ENCODE measurements at regions not wholly inside any gene's neighbourhood (a gene's known extent, or its start where the extent isn't known, plus 50 kb on each side); places are given as distances from the start of the nearest gene placed in this dataset.

DNA sequence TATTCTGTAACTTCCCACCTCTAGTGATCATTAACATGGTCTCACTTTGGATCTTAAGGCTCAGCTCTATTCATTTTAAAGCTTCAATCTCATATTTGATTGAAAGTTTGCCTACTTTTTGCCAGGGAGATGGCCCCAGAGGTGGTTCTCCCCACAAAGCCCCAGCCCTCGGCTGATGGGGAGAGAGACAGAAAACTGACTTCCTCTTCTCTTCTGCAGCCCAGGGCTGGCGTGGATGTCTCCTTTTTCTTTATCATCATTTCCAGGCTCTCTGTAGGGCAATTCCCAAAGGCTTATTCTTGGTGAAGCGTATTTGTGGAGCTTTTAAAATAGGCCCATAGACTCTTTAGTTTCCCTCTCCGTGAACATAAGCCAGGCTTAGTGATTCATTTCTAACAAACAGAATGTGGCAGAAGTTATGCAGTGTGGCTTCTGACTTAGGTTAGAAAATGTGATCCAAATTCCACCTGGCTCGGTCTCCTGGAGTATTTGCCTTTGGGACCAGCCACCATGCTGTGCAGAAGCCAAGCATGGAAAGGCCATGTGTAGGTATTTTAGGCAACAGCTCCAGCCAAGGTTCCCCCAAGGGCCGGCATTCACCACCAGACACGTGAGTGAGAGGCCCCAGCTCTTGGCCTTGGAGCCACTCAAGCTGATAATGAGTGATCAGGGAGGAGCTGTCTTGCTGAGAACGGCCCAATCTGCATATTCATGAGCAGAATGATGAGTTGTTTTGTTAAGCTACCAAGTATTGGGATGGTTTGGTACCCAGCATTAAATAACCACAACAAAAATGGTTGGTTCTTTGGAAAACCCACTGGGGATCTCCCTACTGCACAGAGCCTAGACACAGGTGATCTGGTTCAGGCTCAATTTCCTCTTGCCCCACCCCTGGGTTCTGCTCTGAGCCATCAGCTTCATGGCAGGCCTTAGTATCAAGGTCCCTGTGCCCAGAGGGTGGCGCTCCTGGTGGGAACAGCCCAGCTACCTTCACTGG, 353.2 kb upstream of the PROK2 start:
- TF ChIP-seq, protein P1, sequence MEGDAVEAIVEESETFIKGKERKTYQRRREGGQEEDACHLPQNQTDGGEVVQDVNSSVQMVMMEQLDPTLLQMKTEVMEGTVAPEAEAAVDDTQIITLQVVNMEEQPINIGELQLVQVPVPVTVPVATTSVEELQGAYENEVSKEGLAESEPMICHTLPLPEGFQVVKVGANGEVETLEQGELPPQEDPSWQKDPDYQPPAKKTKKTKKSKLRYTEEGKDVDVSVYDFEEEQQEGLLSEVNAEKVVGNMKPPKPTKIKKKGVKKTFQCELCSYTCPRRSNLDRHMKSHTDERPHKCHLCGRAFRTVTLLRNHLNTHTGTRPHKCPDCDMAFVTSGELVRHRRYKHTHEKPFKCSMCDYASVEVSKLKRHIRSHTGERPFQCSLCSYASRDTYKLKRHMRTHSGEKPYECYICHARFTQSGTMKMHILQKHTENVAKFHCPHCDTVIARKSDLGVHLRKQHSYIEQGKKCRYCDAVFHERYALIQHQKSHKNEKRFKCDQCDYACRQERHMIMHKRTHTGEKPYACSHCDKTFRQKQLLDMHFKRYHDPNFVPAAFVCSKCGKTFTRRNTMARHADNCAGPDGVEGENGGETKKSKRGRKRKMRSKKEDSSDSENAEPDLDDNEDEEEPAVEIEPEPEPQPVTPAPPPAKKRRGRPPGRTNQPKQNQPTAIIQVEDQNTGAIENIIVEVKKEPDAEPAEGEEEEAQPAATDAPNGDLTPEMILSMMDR (IDR thresholded peaks at IDR 0.05): no peak
- TF ChIP-seq EP300 (IDR thresholded peaks at IDR 0.05; ENCODE audit: low read depth) (no peak), POLR2A (IDR thresholded peaks at IDR 0.05) (no peak), POLR2AphosphoS5 (IDR thresholded peaks at IDR 0.05) (no peak)
- H3K27me3 ChIP-seq: no peaks in the 10 kb centered on the region
- no peaks in the 10 kb centered on the region for H3K36me3 ChIP-seq
- in situ Hi-C loops (cut with MboI; ENCODE audit: low pct_ligation_motif_present in 1 of 4, low pct_unique_long_range_greater_than_20kb in 1 of 4, low sequenced_read_pairs in 3 of 4) (no loop called here), intact Hi-C loops (cut with DNase I; ENCODE audit: low total_unique reads) (no loop called here)
- WGBS, 2 donors (ENCODE audit: low coverage in 1 of 2): 63 to 68% methylated on average over 3 to 9 of the region's 9 CpGs
- no peak for DNase-seq
- H3K9me3 ChIP-seq: no peaks in the 10 kb centered on the region
- H3K4me1 ChIP-seq: no peaks in the 10 kb centered on the region
- no peak overlapping the region for H3K27ac ChIP-seq
- H3K4me3 ChIP-seq: no peak overlapping the region

DNA sequence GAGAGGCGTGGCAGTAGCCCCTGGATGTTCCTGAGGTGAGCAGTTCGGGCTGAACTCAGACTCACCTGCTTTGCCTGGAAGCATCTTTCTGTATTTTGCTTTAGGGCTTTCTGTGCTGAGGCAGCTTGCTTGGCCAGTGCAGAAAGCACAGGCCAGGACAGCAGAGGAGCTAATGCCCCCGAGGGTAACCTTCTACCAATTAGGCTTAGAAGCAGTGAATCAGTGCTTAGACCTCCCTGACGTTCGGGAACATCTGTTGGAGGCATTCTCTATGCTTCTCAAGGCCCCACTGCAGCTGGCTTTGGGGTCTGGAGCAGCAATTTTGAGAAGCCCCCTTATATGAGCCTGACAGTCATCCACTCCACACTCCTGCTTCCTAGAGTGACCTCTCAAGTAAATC, 350.7 kb upstream of the PROK2 start:
- intact Hi-C loops (cut with DNase I; ENCODE audit: low total_unique reads) (no loop called here), in situ Hi-C loops (cut with MboI; ENCODE audit: low pct_ligation_motif_present in 1 of 4, low pct_unique_long_range_greater_than_20kb in 1 of 4, low sequenced_read_pairs in 3 of 4) (no loop called here)
- H3K9me3 ChIP-seq: no peaks in the 10 kb centered on the region
- no peaks in the 10 kb centered on the region for H3K36me3 ChIP-seq
- TF ChIP-seq POLR2A (IDR thresholded peaks at IDR 0.05) (no peak), EP300 (IDR thresholded peaks at IDR 0.05; ENCODE audit: low read depth) (no peak), POLR2AphosphoS5 (IDR thresholded peaks at IDR 0.05) (no peak)
- TF ChIP-seq, protein P1 (IDR thresholded peaks at IDR 0.05): no peak
- H3K4me1 ChIP-seq: no peaks in the 10 kb centered on the region
- H3K4me3 ChIP-seq: no peak overlapping the region
- H3K27me3 ChIP-seq: no peaks in the 10 kb centered on the region
- DNase-seq: no peak
- H3K27ac ChIP-seq: no peak overlapping the region
- 71% methylated on average over 5 of the region's 5 CpGs; no CpG with 5 or more reads in 1 of the 2 donors for WGBS, 2 donors (ENCODE audit: low coverage in 1 of 2)

DNA sequence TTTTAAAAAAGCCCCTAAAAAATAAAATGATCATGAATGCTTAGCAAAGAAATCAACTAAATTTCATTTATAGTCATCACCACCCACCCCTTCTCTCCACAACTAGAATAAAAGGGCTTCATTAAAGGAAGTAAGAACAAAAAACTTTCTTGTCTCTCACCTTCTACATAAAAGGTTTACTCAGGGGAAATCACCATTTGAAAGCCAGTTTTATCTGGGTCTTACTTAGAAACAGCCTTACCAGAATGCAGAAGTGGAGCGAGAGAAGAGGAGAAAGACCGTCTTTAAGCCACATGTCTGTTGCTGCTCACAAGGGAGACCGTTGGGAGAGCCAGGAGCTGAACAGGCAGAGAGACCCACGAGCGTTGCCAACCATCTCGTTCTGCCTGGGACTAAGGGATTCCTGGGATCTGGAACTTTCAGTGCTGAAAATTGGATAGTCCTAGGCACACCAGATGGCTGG, 350.1 kb upstream of the PROK2 start:
- no peak for TF ChIP-seq POLR2AphosphoS5 (IDR thresholded peaks at IDR 0.05)
- TF ChIP-seq, protein P1 (IDR thresholded peaks at IDR 0.05): no peak
- no peak for TF ChIP-seq POLR2A (IDR thresholded peaks at IDR 0.05)
- no peak for TF ChIP-seq EP300 (IDR thresholded peaks at IDR 0.05; ENCODE audit: low read depth)
- Histone ChIP-seq H3K9me3 (no peaks in the 10 kb centered on the region), H3K27ac (no peak overlapping the region), H3K36me3 (no peaks in the 10 kb centered on the region), H3K4me3 (no peak overlapping the region), H3K27me3 (no peaks in the 10 kb centered on the region), H3K4me1 (no peaks in the 10 kb centered on the region)
- WGBS, 2 donors (ENCODE audit: low coverage in 1 of 2): 50 to 56% methylated on average over 1 to 6 of the region's 6 CpGs
- in situ Hi-C loops (cut with MboI; ENCODE audit: low pct_ligation_motif_present in 1 of 4, low pct_unique_long_range_greater_than_20kb in 1 of 4, low sequenced_read_pairs in 3 of 4) (no loop called here), intact Hi-C loops (cut with DNase I; ENCODE audit: low total_unique reads) (no loop called here)
- no peak for DNase-seq

DNA sequence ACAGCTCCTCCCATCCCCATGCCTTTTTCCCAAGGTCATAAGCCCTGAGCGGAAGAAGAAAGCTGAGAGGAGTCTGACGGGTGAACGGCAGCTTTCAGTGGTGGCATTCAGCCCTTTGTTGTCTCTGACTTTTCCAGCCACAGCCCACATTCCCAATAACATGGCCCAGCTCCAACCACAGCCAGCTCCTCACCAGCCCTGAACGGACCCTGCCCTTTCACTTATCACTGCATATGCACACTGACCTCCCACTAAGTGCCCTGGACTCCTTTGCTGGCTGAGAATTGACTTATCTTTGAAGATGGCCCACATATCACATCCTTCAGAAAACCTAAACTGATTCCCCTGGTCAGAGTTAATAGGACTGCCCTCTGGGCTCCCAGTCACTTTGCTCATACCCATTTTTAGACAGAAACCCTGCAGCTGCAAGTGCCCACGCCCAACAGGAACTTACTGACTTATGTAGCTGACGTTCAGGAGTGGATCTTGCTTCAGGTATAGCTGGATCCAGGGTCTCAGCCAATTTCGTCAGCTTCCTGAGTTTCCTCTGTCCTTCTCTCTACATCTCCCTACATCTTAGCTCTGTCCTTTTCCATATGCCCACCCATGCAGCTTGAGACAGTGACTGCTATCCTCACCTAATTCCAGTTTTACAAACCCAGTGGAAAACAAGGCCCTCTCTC, 348.5 kb upstream of the PROK2 start:
- no peak for DNase-seq
- H3K36me3 ChIP-seq: no peaks in the 10 kb centered on the region
- intact Hi-C loops (cut with DNase I; ENCODE audit: low total_unique reads): no loop called here
- no peaks in the 10 kb centered on the region for H3K4me1 ChIP-seq
- in situ Hi-C loops (cut with MboI; ENCODE audit: low pct_ligation_motif_present in 1 of 4, low pct_unique_long_range_greater_than_20kb in 1 of 4, low sequenced_read_pairs in 3 of 4): no loop called here
- no peak overlapping the region for H3K4me3 ChIP-seq
- H3K27me3 ChIP-seq: no peaks in the 10 kb centered on the region
- H3K27ac ChIP-seq: no peak overlapping the region
- no peak for TF ChIP-seq EP300 (IDR thresholded peaks at IDR 0.05; ENCODE audit: low read depth)
- H3K9me3 ChIP-seq: no peaks in the 10 kb centered on the region
- 80 to 97% methylated on average over 5 to 7 of the region's 7 CpGs for WGBS, 2 donors (ENCODE audit: low coverage in 1 of 2)

Data from transverse colon (tissue), 4 donors.